OCI-LY3 (cell line): ENCODE measurements at regions not wholly inside any gene's neighbourhood (a gene's known extent, or its start where the extent isn't known, plus 50 kb on each side); places are given as distances from the start of the nearest gene placed in this dataset.

Experiments used
- EZH2phosphoT487 ChIP-seq: fragments of 200-600 bp; shearing (Covaris generic); IDR thresholded peaks from 2 replicates; pipeline ENCODE4 v1.6.1; 2018; ENCODE audit warnings: antibody characterized with exemption, mixed run types, low read depth
- TF ChIP-seq, protein P1 (sequence below): fragments of 200-600, 300-600 bp; sonication (generic); IDR thresholded peaks from 2 replicates; pipeline ENCODE4 v1.5.1; 2014; ENCODE audit warnings: antibody characterized with exemption, low read length, low read depth

DNA sequence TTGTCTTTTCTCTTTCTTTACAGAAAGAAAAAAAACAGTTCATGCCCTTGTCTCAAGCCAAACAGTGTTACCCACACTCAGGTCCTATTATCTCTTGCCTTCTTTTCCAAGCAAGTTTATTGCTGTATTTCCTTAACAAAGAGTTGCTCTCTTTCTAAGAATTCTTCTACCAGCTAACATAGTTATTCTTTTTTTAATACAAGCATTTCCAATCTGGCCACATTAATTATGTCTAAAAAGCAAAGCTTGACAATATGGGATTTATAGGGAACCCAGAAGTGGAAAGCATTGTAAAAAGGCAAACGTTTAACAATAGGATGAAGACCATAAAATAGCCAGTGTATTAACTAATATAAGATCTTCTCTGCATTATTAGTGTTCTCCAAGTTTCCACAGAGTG lies 272.5 kb upstream of the CWC22 start:
- no peak for TF ChIP-seq EZH2phosphoT487
- TF ChIP-seq, protein P1, sequence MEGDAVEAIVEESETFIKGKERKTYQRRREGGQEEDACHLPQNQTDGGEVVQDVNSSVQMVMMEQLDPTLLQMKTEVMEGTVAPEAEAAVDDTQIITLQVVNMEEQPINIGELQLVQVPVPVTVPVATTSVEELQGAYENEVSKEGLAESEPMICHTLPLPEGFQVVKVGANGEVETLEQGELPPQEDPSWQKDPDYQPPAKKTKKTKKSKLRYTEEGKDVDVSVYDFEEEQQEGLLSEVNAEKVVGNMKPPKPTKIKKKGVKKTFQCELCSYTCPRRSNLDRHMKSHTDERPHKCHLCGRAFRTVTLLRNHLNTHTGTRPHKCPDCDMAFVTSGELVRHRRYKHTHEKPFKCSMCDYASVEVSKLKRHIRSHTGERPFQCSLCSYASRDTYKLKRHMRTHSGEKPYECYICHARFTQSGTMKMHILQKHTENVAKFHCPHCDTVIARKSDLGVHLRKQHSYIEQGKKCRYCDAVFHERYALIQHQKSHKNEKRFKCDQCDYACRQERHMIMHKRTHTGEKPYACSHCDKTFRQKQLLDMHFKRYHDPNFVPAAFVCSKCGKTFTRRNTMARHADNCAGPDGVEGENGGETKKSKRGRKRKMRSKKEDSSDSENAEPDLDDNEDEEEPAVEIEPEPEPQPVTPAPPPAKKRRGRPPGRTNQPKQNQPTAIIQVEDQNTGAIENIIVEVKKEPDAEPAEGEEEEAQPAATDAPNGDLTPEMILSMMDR, result no peak
